HCT116 (cell line): ENCODE measurements at regions not wholly inside any gene's neighbourhood (a gene's known extent, or its start where the extent isn't known, plus 50 kb on each side); places are given as distances from the start of the nearest gene placed in this dataset.

Source experiments
- ATAC-seq: fragments of 200-7000 bp; cut with Tn5 transposase; 2 replicates; pipeline ENCODE4 v1.9.1; 2020; ENCODE audit warnings: mild to moderate bottlenecking, moderate library complexity
- BruUV-seq: library from RNA; stranded (reverse); fragments of 400-500 nt; replicated peaks from 2 replicates; lab custom pipeline; 2021; lab: Mats Ljungman, UMichigan
- CTCF ChIA-PET: fragments of 300-600 bp; sonication (Branson Sonifier 250); formaldehyde crosslinking; loops from one replicate; lab custom pipeline; 2021; ENCODE audit warnings: antibody characterized with exemption; lab: Charles Lee
- POLR2A ChIA-PET: fragments of 300-600, 350-600 bp; sonication (Branson Sonifier 250); formaldehyde crosslinking; loops from one replicate; lab custom pipeline; 2021; ENCODE audit warnings: antibody characterized with exemption; lab: Charles Lee
- RAD21 ChIA-PET, 2 experiments: fragments of 300-600 bp; sonication (Branson Sonifier 250); formaldehyde crosslinking; loops; one replicate each; lab custom pipeline; 2023; ENCODE audit warnings: low total read pairs in 2 of 2; ENCODE audit not compliant: uncharacterized antibody in 2 of 2, unreplicated experiment in 2 of 2, low non-redundant PET in 1 of 2; lab: Charles Lee
- DNase-seq: peaks from one replicate; pipeline ENCODE4 v3.0.0-alpha.2; 2010; ENCODE audit warnings: low read depth, low spot score
- H2AFZ ChIP-seq: fragments of 200-600 bp; shearing (Covaris generic), sonication (generic); 2 replicates; pipeline ENCODE4 v1.6.1; 2017; ENCODE audit warnings: low read depth, mixed run types, mixed read lengths, antibody characterized with exemption, low read length; ENCODE audit not compliant: poor library complexity, severe bottlenecking
- H3K27ac ChIP-seq: 2 replicates; pipeline ENCODE4 v1.5.1; 2012; ENCODE audit warnings: low read depth, low read length
- H3K27me3 ChIP-seq: fragments of 200-600 bp; sonication (generic); 2 replicates; pipeline ENCODE4 v1.6.1; 2016; ENCODE audit warnings: mixed run types, low read length, mixed read lengths; ENCODE audit not compliant: insufficient read depth
- H3K36me3 ChIP-seq, 2 experiments: fragments of 200-500 bp in 1 of 2; fragments of 200-600 bp in 1 of 2; sonication (Bioruptor generic) in 1 of 2; sonication (generic) in 1 of 2; 2 replicates each; pipeline versions ENCODE4 v1.5.1 to v1.6.1; 2014 to 2016; ENCODE audit warnings: low read length in 2 of 2, inconsistent platforms in 1 of 2, mixed read lengths in 1 of 2, mixed run types in 1 of 2; ENCODE audit not compliant: insufficient read depth in 2 of 2, control insufficient read depth in 1 of 2
- H3K4me1 ChIP-seq, 2 experiments: fragments of 200-600 bp in 1 of 2; sonication (generic) in 1 of 2; 2 replicates each; pipeline versions ENCODE4 v1.5.1 to v1.6.1; 2012 to 2017; ENCODE audit warnings: low read length in 2 of 2, inconsistent platforms in 1 of 2, mild to moderate bottlenecking in 1 of 2, mixed read lengths in 1 of 2, mixed run types in 1 of 2, moderate library complexity in 1 of 2; ENCODE audit not compliant: insufficient read depth in 2 of 2, control insufficient read depth in 1 of 2
- H3K4me2 ChIP-seq: fragments of 200-600 bp; sonication (generic); 2 replicates; pipeline ENCODE4 v1.6.1; 2017; ENCODE audit warnings: mixed run types, low read length, mixed read lengths
- H3K4me3 ChIP-seq, 2 experiments: fragments of 200-600 bp in 1 of 2; sonication (generic) in 1 of 2; replicated peaks in 1 of 2; 2 replicates each; pipeline ENCODE4 v1.5.1; 2011 to 2016; ENCODE audit warnings: low read length in 2 of 2, control low read depth in 1 of 2, low read depth in 1 of 2, mild to moderate bottlenecking in 1 of 2, mixed read lengths in 1 of 2, mixed run types in 1 of 2
- H3K79me2 ChIP-seq: fragments of 200-600 bp; sonication (generic); 2 replicates; pipeline ENCODE4 v1.6.1; 2017; ENCODE audit warnings: mild to moderate bottlenecking, mixed run types, low read length, moderate library complexity, mixed read lengths; ENCODE audit not compliant: insufficient read depth
- H3K9ac ChIP-seq: fragments of 200-600 bp; sonication (generic); 2 replicates; pipeline ENCODE4 v1.6.1; 2016; ENCODE audit warnings: low read length, mixed read lengths
- H3K9me2 ChIP-seq: fragments of 200-600 bp; sonication (generic), shearing (Covaris generic); 2 replicates; pipeline ENCODE4 v1.6.1; 2017; ENCODE audit warnings: mixed run types, mild to moderate bottlenecking, moderate library complexity; ENCODE audit not compliant: insufficient read depth
- H3K9me3 ChIP-seq, 2 experiments: fragments of 200-500 bp in 1 of 2; fragments of 200-600 bp in 1 of 2; sonication (Bioruptor generic) in 1 of 2; sonication (generic) in 1 of 2; 2 replicates each; pipeline ENCODE4 v1.6.1; 2014 to 2017; ENCODE audit warnings: low read length in 2 of 2, mixed read lengths in 2 of 2, inconsistent platforms in 1 of 2, low read depth in 1 of 2, mild to moderate bottlenecking in 1 of 2, mixed run types in 1 of 2, moderate library complexity in 1 of 2; ENCODE audit not compliant: control insufficient read depth in 1 of 2, insufficient read depth in 1 of 2
- H4K20me1 ChIP-seq: fragments of 200-600 bp; sonication (generic), shearing (Covaris generic); 2 replicates; pipeline ENCODE4 v1.6.1; 2017; ENCODE audit warnings: mixed run types, mild to moderate bottlenecking, moderate library complexity; ENCODE audit not compliant: insufficient read depth
- ATF3 ChIP-seq: IDR thresholded peaks from 2 replicates; pipeline ENCODE4 v1.6.1; 2012
- CBX3 ChIP-seq: IDR thresholded peaks from 2 replicates; pipeline ENCODE4 v1.6.1; 2012; ENCODE audit warnings: low read depth
- EGR1 ChIP-seq: IDR thresholded peaks from 2 replicates; pipeline ENCODE4 v1.6.1; 2012; ENCODE audit warnings: low read depth
- EZH2 ChIP-seq: fragments of 200-600 bp; sonication (generic); IDR thresholded peaks from 2 replicates; pipeline ENCODE4 v1.6.1; 2017; ENCODE audit warnings: antibody characterized with exemption, mixed run types
- EZH2phosphoT487 ChIP-seq: fragments of 200-600 bp; IDR thresholded peaks from 2 replicates; pipeline ENCODE4 v1.6.1; 2018; ENCODE audit warnings: antibody characterized with exemption, borderline replicate concordance
- REST ChIP-seq: IDR thresholded peaks from 2 replicates; pipeline ENCODE4 v1.6.1; 2012; ENCODE audit warnings: low read depth
- SP1 ChIP-seq: IDR thresholded peaks from 2 replicates; pipeline ENCODE4 v1.6.1; 2012; ENCODE audit warnings: low read depth
- SRF ChIP-seq: IDR thresholded peaks from 2 replicates; pipeline ENCODE4 v1.6.1; 2012; ENCODE audit warnings: low read depth
- TCF7L2 ChIP-seq: IDR thresholded peaks from 2 replicates; pipeline ENCODE4 v1.7.0; 2011; ENCODE audit warnings: borderline replicate concordance, inconsistent platforms; ENCODE audit not compliant: insufficient read depth, insufficient read length; ENCODE audit errors: extremely low read depth
- ZNF274 ChIP-seq: fragments of 200-500 bp; sonication (Bioruptor generic); IDR thresholded peaks from 2 replicates; pipeline ENCODE4 v1.6.1; 2014; ENCODE audit warnings: mild to moderate bottlenecking, low read depth, low read length, inconsistent platforms
- intact Hi-C: fragments of 100-400 bp; cut with micrococcal nuclease; formaldehyde crosslinking; loops from 2 replicates; pipeline ENCODE4 v1.10.0; 2022

GRCh38 chr2:129379411-129379810 is 600.1 kb upstream of the RAB6C start:
- peaks cover 16% of the 10 kb centered on the region for H3K27me3 ChIP-seq
- BruUV-seq: no TSS peak
- H3K9me2 ChIP-seq: no peaks in the 10 kb centered on the region
- RAD21 ChIA-PET: no interaction called here
- DNase-seq: no peak
- no peak overlapping the region for H3K27ac ChIP-seq
- no peak for TF ChIP-seq SRF
- no peak for TF ChIP-seq ZNF274
- no peak for TF ChIP-seq EGR1
- TF ChIP-seq EZH2phosphoT487: no peak
- no peak for TF ChIP-seq EZH2
- TF ChIP-seq ATF3: no peak
- no peak for TF ChIP-seq CBX3
- TF ChIP-seq SP1: no peak
- no peak for TF ChIP-seq TCF7L2
- TF ChIP-seq REST: no peak
- TF ChIP-seq, all 23 proteins: peak for 0
- Histone ChIP-seq H4K20me1 (no peaks in the 10 kb centered on the region), H3K4me1 (no peaks in the 10 kb centered on the region), H3K36me3 (no peaks in the 10 kb centered on the region), H3K4me3 (no peak overlapping the region), H3K79me2 (no peaks in the 10 kb centered on the region), H3K9me3 (no peaks in the 10 kb centered on the region), H3K9ac (no peak overlapping the region), H2AFZ (no peak overlapping the region), H3K4me2 (no peak overlapping the region)
- no peak for ATAC-seq
- ChIA-PET POLR2A (no interaction called here), CTCF (no interaction called here)
- intact Hi-C loops: no loop called here
